GM21786 (cell line): ENCODE measurements at regions not wholly inside any gene's neighbourhood (a gene's known extent, or its start where the extent isn't known, plus 50 kb on each side); places are given as distances from the start of the nearest gene placed in this dataset.
"Not testable (repeated sequence)": the region's sequence is repeated elsewhere in the genome, so short reads cannot be mapped to it uniquely, and the experiment has no call there.

Experiments
- ATAC-seq: cut with Tn5 transposase; IDR thresholded peaks from one replicate; pipeline ENCODE4 v1.9.1; 2021; ENCODE audit not compliant: unreplicated experiment

DNA sequence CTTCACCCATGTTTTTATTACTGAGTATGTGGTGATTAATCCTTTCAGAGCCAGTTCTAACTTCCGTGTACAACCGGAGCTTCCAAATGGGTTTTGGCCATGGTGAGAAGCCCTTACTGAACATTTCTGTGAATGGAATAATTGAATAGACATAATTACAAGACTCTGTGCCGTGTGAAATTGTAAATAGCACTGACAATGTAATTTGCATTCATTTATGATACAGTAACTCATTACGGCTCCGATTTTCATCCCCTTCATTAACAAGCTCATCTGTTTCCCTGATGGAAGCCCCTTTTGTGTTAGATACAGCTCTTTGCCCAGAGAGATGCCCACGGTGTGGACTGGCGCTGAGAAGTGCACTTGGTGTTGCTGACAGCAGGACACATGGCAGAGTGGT lies 891.0 kb downstream of the AACS start:
- ATAC-seq, result no peak

DNA sequence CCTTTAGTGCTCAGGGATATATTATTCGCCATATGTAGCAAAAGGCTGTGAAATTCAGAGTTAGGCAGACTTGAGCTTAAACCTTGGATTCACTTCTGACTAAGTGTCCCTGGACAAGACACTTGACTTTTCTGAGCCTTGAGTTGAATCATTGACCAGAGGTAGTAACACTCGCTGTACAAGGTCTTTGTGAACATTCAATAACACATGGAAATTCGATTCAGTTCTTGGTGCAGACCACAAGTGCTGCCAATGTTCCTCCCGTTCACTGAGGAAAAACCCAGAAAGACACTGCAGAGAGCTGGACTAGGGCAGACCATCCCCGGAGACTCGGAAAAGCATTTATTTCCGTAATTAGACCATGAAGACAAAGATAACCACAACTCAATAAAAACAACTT lies 901.4 kb downstream of the AACS start:
- ATAC-seq, result no peak

GRCh38 chr12:125968413-125968812 lies 903.2 kb downstream of the AACS start:
- no peak for ATAC-seq

- ATAC-seq, result no peak
Measured at GRCh38 chr12:125971981-125972380, 906.7 kb downstream of the AACS start.

GRCh38 chr12:125978286-125978685 lies 913.1 kb downstream of the AACS start:
- ATAC-seq, result no peak

GRCh38 chr12:125981610-125982253 lies 916.5 kb downstream of the AACS start:
- ATAC-seq, result no peak

GRCh38 chr12:125983094-125983783 lies 918.0 kb downstream of the AACS start:
- no peak for ATAC-seq

- no peak for ATAC-seq
Measured at GRCh38 chr12:125983784-125984500, 918.7 kb downstream of the AACS start.

DNA sequence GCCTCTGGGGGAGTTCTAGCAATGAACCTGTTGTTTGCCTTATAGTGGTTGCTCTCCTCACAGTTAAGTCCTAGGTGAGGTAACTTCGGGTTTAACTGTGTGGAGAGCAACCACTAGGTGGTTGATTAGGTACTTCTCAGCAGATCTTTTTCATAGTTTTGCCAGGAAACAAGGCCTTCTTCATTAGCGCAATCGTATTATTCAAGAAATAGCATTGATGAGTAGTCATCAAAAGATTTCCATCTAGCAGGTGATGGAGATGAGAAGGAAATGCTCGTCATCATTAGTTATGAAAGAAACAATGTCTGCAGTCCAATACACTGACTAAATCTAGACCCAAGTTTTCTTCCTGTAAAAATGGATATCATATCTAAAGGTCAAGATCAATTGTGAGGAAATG lies 923.3 kb downstream of the AACS start:
- ATAC-seq, result no peak

DNA sequence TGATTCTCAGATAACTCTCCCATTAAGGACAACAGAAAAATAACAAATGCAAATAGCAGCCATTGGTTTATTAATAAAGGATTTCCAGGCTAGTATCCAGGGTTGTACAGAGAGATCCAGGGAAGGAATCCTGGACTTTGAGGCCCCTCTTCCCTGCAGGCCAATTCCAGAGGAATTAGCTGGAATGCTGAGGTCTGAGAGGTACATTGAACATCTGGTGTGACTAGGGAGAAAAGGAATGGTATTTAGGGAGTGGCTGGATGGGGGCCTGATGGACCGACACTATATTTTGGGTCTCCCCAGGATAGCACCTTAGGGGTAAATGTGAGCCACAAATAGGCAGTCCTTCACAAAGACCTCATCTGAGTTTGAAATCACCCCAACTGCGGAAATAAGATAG lies 924.5 kb downstream of the AACS start:
- ATAC-seq, result no peak

DNA sequence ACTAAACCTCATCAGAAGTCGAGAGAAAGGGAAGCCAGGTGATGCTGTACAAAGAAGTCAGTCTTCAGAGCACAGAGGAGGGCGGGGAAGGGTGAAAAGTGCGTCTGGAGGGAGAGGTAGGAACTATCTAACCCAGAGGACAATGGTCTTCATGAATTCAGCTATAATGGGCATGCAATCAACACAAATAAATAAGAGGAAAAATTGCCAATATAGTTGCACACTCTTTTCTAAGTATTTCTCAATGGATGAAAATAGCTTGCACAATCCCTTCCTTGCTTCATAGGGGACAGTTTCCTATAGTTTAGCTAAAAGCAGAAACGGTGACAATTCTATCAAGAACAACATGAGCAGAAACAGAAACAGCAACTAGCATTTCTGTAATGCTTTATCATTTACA lies 931.2 kb downstream of the AACS start:
- no peak for ATAC-seq

DNA sequence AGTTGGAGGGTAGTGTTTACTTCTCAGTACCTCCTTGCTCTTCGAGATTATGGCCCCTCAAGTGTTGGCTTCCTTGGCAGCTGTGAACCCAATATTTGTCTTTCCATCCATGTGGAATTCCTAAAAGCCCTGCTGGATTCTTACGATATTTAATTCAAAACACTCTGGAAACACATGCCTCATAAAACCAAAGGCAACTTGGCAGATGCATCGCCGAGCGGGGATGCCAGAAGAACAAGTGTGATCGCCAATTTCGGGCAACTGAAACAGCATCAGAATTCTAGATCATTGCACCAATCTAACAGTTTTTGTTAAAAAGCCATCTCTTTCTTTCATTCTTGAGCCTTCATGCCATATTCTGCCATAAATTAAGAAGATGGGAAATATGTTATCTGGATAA lies 934.4 kb downstream of the AACS start:
- no peak for ATAC-seq

DNA sequence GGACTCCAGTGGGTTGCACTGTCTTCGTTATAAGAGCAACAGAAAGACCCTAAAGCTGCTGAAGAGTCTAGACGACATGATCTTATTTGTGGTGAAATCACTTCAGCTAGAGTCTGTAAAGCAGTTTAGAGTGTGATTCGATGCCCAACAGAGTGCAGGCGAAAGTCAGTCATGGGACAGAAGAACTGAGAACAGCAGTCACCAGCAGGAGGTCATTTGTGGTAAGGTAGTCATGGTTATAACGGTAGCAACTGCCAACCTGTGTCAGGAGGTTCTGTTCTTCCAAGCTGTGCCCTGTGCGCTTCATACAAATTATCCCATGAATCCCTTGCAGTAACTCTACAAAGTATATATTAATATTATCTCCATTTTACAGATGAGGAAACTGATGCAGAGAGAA lies 954.1 kb downstream of the AACS start:
- ATAC-seq, result no peak

DNA sequence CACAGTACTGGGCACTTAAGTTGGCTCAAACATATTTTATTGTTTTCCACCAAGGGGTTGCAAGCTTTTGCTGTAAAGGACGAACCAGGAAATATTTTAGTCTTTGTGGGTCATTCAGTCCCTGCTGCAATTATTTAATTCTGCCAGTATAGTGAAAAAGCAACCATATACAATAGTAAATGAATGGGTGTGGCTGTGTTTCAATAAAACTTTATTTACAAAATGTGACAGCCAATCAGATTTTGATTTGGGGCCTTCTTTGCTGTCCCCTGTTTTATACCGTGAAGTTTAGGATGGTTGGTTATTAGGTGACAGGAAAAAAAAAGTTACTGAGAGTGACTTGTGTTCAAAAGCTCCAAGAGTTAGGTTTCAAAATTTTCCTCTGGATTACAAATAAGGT lies 956.4 kb downstream of the AACS start:
- ATAC-seq, result no peak

DNA sequence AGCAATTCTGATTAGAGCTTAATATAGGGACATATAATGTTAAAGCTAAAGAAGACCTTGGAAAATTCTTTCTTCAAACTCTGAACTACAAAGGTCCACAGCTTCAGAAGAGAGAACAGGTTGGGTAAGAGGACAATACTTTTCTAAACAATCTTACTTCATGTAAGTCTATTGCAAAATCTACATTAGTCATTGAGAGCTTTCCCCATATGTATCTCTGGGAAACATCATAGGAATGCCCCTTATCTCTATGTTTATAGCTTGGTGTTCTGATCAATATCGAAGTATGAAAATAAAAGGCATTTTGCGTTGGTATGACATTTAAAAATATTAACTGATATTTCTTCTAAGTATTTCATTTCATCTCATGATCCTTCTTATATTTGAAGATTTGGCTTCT lies 962.6 kb downstream of the AACS start:
- no peak for ATAC-seq

DNA sequence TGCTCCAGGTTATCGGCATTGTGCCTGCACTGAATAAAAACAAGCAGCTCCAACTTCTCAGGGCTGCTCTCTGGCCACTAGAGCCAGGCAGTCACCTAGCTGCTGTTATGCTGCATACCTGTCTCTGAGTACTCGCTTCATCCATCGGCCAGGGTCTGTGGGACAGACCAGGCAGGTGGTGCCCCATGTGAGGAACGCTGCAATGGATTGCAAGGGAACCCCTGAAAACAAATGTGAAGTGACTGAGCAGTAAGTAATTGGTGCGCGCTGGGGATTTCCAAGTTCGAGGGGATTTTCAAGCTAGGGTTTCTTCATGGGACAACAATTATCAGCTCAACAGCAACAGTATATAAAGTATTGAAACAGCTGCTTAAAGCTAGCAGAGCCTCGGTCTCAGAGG lies 965.3 kb downstream of the AACS start:
- no peak for ATAC-seq

DNA sequence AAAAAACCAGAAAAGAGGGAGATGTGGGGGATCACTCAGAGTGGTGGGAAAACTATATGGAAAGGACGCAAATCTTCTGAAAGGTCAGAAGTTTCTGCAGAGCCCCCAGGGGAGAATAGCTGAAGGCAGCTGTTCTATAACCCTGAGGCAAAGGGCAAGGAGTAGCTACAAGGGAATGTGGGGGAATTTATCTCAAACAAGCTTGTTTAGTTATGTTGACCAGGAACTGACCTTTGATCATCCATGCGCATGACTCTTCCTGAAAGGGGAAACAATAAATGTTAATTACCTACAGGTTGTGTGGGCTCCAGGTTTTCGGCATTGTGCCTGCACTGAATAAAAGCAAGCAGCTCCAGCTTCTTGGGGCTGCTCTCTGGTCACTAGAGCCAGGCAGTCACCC lies 968.5 kb downstream of the AACS start:
- no peak for ATAC-seq

GRCh38 chr12:126036348-126036747 lies 971.1 kb downstream of the AACS start:
- no peak for ATAC-seq

DNA sequence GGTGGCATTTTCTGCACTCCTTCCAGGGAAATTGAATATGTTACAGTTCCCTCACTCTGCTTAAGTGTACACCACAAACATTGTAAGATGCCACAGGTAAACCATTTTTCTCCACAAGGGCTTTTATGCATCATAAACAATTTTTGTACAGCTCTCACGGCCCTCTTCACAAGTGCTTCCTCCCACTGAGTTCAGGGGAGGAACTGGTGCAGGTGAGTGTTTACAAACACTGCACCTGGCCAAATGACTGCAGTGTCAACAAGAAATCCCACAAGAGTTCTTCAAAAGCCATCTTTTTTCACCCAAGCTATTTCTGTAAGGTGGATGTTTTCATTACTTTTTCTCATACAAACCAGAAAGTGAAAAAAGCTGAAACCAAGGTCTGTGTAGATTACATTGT lies 973.2 kb downstream of the AACS start:
- no peak for ATAC-seq

GRCh38 chr12:126040307-126040706 lies 975.1 kb downstream of the AACS start:
- no peak for ATAC-seq

- ATAC-seq, result no peak
Measured at GRCh38 chr12:126042286-126042685, 977.1 kb downstream of the AACS start.

- not testable (repeated sequence) for ATAC-seq
Measured at GRCh38 chr12:126049501-126049900, 984.3 kb downstream of the AACS start.
